ENCODE measurements at regions not wholly inside any gene's neighbourhood (a gene's known extent, or its start where the extent isn't known, plus 50 kb on each side); places are given as distances from the start of the nearest gene placed in this dataset.

GRCh38 chr1:21344750-21345443 is 54.6 kb upstream of the ECE1 start:
- Mint-ChIP-seq H3K9me3 (no peaks in the 10 kb centered on the region), H3K4me3 (peak overlapping the region; percentile 79), H3K36me3 (no peaks in the 10 kb centered on the region), H3K27me3 (ENCODE audit: low read depth) (peaks cover 22% of the 10 kb centered on the region), H3K27ac (no peak overlapping the region), H3K4me1 (peaks cover 19% of the 10 kb centered on the region)
- POLR2A ChIA-PET: interaction anchor here (0.7 to 1.5 kb wide), 7 partner anchors 21 to 83 kb away, joined by 3 to 6 read pairs (median 3); no protein-coding TSS in a partner anchor
- DNase-seq (ENCODE audit: low spot score): peak; percentile 40
- CTCF ChIA-PET: interaction anchor here (0.6 to 2.0 kb wide), 23 partner anchors 8 to 151 kb away, joined by 3 to 44 read pairs (median 4); no protein-coding TSS in a partner anchor
- peak; percentile 17 for ATAC-seq
- TF ChIP-seq ZNF263 (CRISPR knock-in tag; IDR thresholded peaks at IDR 0.05; ENCODE audit: low read depth): 0 out of 2 replicates have a peak, but pooled peaks have one; percentile 16
- TF ChIP-seq FOXP1 (CRISPR knock-in tag; IDR thresholded peaks at IDR 0.05; ENCODE audit: borderline replicate concordance): peak; percentile 66; the same call in 1 of the 2 replicates
- TF ChIP-seq ZBTB43 (CRISPR knock-in tag; IDR thresholded peaks at IDR 0.05): no peak
- no peak for TF ChIP-seq AR (CRISPR knock-in tag; IDR thresholded peaks at IDR 0.05)
- TF ChIP-seq ZNF281 (CRISPR knock-in tag; IDR thresholded peaks at IDR 0.05): no peak
- TF ChIP-seq PRDM15 (CRISPR knock-in tag; IDR thresholded peaks at IDR 0.05): peak; percentile 80
- no peak for TF ChIP-seq ESRRA (CRISPR knock-in tag; IDR thresholded peaks at IDR 0.05; ENCODE audit: borderline replicate concordance)
- TF ChIP-seq IRF1 (CRISPR knock-in tag; IDR thresholded peaks at IDR 0.05): 0 out of 2 replicates have a peak, but pooled peaks have one; percentile 48
- TF ChIP-seq ARID4B (CRISPR knock-in tag; IDR thresholded peaks at IDR 0.05; ENCODE audit: borderline replicate concordance): peak; percentile 9; the same call in 1 of the 2 replicates
- TF ChIP-seq MXD4 (CRISPR knock-in tag; IDR thresholded peaks at IDR 0.05; ENCODE audit: borderline replicate concordance): no peak
- no peak for TF ChIP-seq FOXP4 (CRISPR knock-in tag; IDR thresholded peaks at IDR 0.05)
- TF ChIP-seq ETV6 (CRISPR knock-in tag; IDR thresholded peaks at IDR 0.05): no peak
- no peak for TF ChIP-seq CTCF (IDR thresholded peaks at IDR 0.05)

Measured in WTC11 (cell line).